CD14-positive monocyte (primary cell): ENCODE measurements at regions not wholly inside any gene's neighbourhood (a gene's known extent, or its start where the extent isn't known, plus 50 kb on each side); places are given as distances from the start of the nearest gene placed in this dataset.

Experiments
- DNase-seq, 3 donors: peaks; one replicate each; pipeline ENCODE4 v3.0.0-alpha.2; 2011 to 2022
- H2AFZ ChIP-seq: 2 replicates; pipeline ENCODE4 v1.6.0; 2012; ENCODE audit warnings: mild to moderate bottlenecking, low read depth, low read length, inconsistent platforms; ENCODE audit not compliant: insufficient read depth, poor library complexity, severe bottlenecking
- H3K27ac ChIP-seq, 2 donors: 1 replicate in 1 of 2; 2 replicates in 1 of 2; pipeline ENCODE4 v1.5.1; 2012 to 2013; ENCODE audit warnings: low read length in 2 of 2, control low read depth in 1 of 2, inconsistent platforms in 1 of 2, low read depth in 1 of 2, mild to moderate bottlenecking in 1 of 2
- H3K27me3 ChIP-seq, 2 donors: one replicate each; pipeline versions ENCODE4 v1.6.0 to v1.6.1; 2011 to 2013; ENCODE audit warnings: low read length in 2 of 2; ENCODE audit not compliant: control insufficient read depth in 2 of 2, insufficient read depth in 2 of 2
- H3K36me3 ChIP-seq, 2 donors: replicated peaks in 1 of 2; 1 replicate in 1 of 2; 2 replicates in 1 of 2; pipeline versions ENCODE4 v1.5.1 to v1.6.1; 2012 to 2013; ENCODE audit warnings: low read length in 2 of 2, control low read depth in 1 of 2, inconsistent platforms in 1 of 2, mild to moderate bottlenecking in 1 of 2; ENCODE audit not compliant: insufficient read depth in 2 of 2, control insufficient read depth in 1 of 2
- H3K4me1 ChIP-seq, 2 donors: 1 replicate in 1 of 2; 2 replicates in 1 of 2; pipeline versions ENCODE4 v1.5.1 to v1.6.1; 2012 to 2013; ENCODE audit warnings: low read length in 2 of 2, control low read depth in 1 of 2, inconsistent platforms in 1 of 2, mild to moderate bottlenecking in 1 of 2, moderate library complexity in 1 of 2; ENCODE audit not compliant: insufficient read depth in 2 of 2, control insufficient read depth in 1 of 2
- H3K4me2 ChIP-seq: replicated peaks from 2 replicates; pipeline ENCODE3; 2012; ENCODE audit warnings: low read length, moderate library complexity, mild to moderate bottlenecking; ENCODE audit not compliant: poor library complexity, severe bottlenecking; ENCODE audit errors: extremely low read depth
- H3K4me3 ChIP-seq, 3 experiments: fragments of 200-600 bp in 1 of 3; sonication (generic) in 1 of 3; replicated peaks in 1 of 3; 1 replicate in 2 of 3; 2 replicates in 1 of 3; pipeline ENCODE4 v1.5.1; 2011 to 2013; ENCODE audit warnings: low read length in 3 of 3, mild to moderate bottlenecking in 3 of 3, control low read depth in 2 of 3, low read depth in 2 of 3, inconsistent platforms in 1 of 3, moderate library complexity in 1 of 3
- H3K79me2 ChIP-seq: 2 replicates; pipeline ENCODE4 v1.6.0; 2012; ENCODE audit warnings: mild to moderate bottlenecking, control low read depth, inconsistent platforms, low read length, moderate library complexity; ENCODE audit not compliant: insufficient read depth
- H3K9ac ChIP-seq: 2 replicates; pipeline ENCODE4 v1.6.0; 2017; ENCODE audit warnings: low read length, mild to moderate bottlenecking; ENCODE audit not compliant: insufficient read depth, poor library complexity, severe bottlenecking
- H3K9me3 ChIP-seq, 2 donors: replicated peaks in 1 of 2; 1 replicate in 1 of 2; 2 replicates in 1 of 2; pipeline versions ENCODE4 v1.5.1 to v1.6.1; 2012 to 2013; ENCODE audit warnings: low read length in 2 of 2, control low read depth in 1 of 2; ENCODE audit not compliant: control insufficient read depth in 1 of 2, insufficient read depth in 1 of 2
- H4K20me1 ChIP-seq: 2 replicates; pipeline ENCODE4 v1.6.0; 2012; ENCODE audit warnings: mild to moderate bottlenecking, low read length, control low read depth, moderate library complexity; ENCODE audit not compliant: insufficient read depth
- H3K27ac Mint-ChIP-seq, 7 donors: one replicate each; pipeline ENCODE4 v1.8.0; 2020; ENCODE audit warnings: mild to moderate bottlenecking in 7 of 7, mixed read lengths in 7 of 7, moderate library complexity in 6 of 7, inconsistent platforms in 2 of 7
- H3K27me3 Mint-ChIP-seq, 3 donors: one replicate each; pipeline ENCODE4 v1.8.0; 2021 to 2022; ENCODE audit warnings: low read depth in 3 of 3, mild to moderate bottlenecking in 3 of 3, mixed read lengths in 3 of 3, moderate library complexity in 3 of 3, inconsistent platforms in 1 of 3
- H3K36me3 Mint-ChIP-seq, 2 donors: one replicate each; pipeline ENCODE4 v1.8.0; 2020; ENCODE audit warnings: mixed read lengths in 2 of 2, inconsistent platforms in 1 of 2, mild to moderate bottlenecking in 1 of 2
- H3K4me1 Mint-ChIP-seq: one replicate; pipeline ENCODE4 v1.8.0; 2020; ENCODE audit warnings: mild to moderate bottlenecking, mixed read lengths
- H3K4me3 Mint-ChIP-seq, 2 donors: one replicate each; pipeline ENCODE4 v1.8.0; 2020; ENCODE audit warnings: mild to moderate bottlenecking in 2 of 2, mixed read lengths in 2 of 2, moderate library complexity in 1 of 2
- H3K9me3 Mint-ChIP-seq, 7 donors: one replicate each; pipeline ENCODE4 v1.8.0; 2020 to 2022; ENCODE audit warnings: mixed read lengths in 7 of 7, mild to moderate bottlenecking in 6 of 7, moderate library complexity in 6 of 7, inconsistent platforms in 2 of 7
- CTCF ChIP-seq: fragments of 200-600 bp; IDR thresholded peaks from one replicate; pipeline ENCODE4 v1.8.0; 2022; ENCODE audit warnings: antibody characterized with exemption, mild to moderate bottlenecking
- WGBS: methylation state at CpG from one replicate; pipeline ENCODE4 v1.1.5; 2013; ENCODE audit warnings: missing lambda C conversion rate; ENCODE audit not compliant: insufficient coverage; 5-methylcytosine and 5-hydroxymethylcytosine counted together
- intact Hi-C, 2 donors: fragments of 100-400 bp; cut with micrococcal nuclease; formaldehyde crosslinking; loops; one replicate each; pipeline versions ENCODE4 v1.15.0 to v1.15.1; 2023

DNA sequence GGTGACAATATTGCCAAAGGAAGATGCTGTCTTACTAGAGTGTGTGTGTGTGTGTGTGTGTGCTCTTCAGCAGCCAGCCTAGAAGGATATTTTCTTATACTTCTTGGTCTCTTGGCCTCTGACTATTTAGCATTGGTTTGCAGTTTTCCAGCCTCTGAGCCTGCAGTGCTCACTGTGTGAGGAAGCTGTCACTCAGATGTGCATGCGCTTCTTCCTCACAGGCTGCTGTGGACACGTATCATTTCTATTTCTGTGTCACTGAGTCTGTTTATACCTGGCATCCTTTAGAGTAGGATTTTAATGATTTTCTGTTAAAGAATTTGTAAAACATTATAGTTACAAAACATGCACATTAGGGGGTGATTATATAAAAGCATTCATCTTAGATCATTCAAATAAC, 83.3 kb downstream of the ALDH8A1 start:
- no peaks in the 10 kb centered on the region for H3K36me3 Mint-ChIP-seq
- H3K4me3 Mint-ChIP-seq = no peak overlapping the region
- no peak for TF ChIP-seq CTCF
- H3K27me3 Mint-ChIP-seq = peaks cover 1 to 6% (median 3%) of the 10 kb centered on the region in 3 donors
- Histone ChIP-seq H3K27ac (no peak overlapping the region), H3K9ac (no peak overlapping the region), H3K4me2 (no peak overlapping the region), H4K20me1 (no peaks in the 10 kb centered on the region), H3K36me3 (no peaks in the 10 kb centered on the region), H2AFZ (no peak overlapping the region), H3K27me3 (no peaks in the 10 kb centered on the region), H3K4me1 (no peaks in the 10 kb centered on the region), H3K4me3 (no peak overlapping the region), H3K79me2 (no peaks in the 10 kb centered on the region), H3K9me3 (no peaks in the 10 kb centered on the region)
- WGBS = no CpG with 5 or more reads among the region's 2 CpGs
- H3K9me3 Mint-ChIP-seq = peaks cover 0 to 2% (median 0%) of the 10 kb centered on the region in 7 donors
- H3K4me1 Mint-ChIP-seq = no peaks in the 10 kb centered on the region
- no peak for DNase-seq
- H3K27ac Mint-ChIP-seq = no peak overlapping the region
- intact Hi-C loops = no loop called here

- Mint-ChIP-seq H3K36me3 (no peaks in the 10 kb centered on the region), H3K27ac (no peak overlapping the region), H3K4me1 (no peaks in the 10 kb centered on the region), H3K9me3 (peaks cover 0 to 3% (median 0%) of the 10 kb centered on the region in 7 donors), H3K27me3 (peaks cover 3 to 8% (median 6%) of the 10 kb centered on the region in 3 donors), H3K4me3 (no peak overlapping the region)
- Histone ChIP-seq H3K27me3 (no peaks in the 10 kb centered on the region), H3K4me3 (no peak overlapping the region), H2AFZ (no peak overlapping the region), H4K20me1 (no peaks in the 10 kb centered on the region), H3K79me2 (no peaks in the 10 kb centered on the region), H3K9me3 (no peaks in the 10 kb centered on the region), H3K4me2 (no peak overlapping the region), H3K9ac (no peak overlapping the region), H3K36me3 (no peaks in the 10 kb centered on the region), H3K4me1 (no peaks in the 10 kb centered on the region), H3K27ac (no peak overlapping the region)
- no peak for TF ChIP-seq CTCF
- intact Hi-C loops = no loop called here
- WGBS = 75% methylated on average over 2 of the region's 3 CpGs
- no peak for DNase-seq
These were observed 85.3 kb downstream of the ALDH8A1 start for GRCh38 chr6:134864558-134864957.
